Brain microvascular endothelial cell (primary cell): ENCODE measurements at regions not wholly inside any gene's neighbourhood (a gene's known extent, or its start where the extent isn't known, plus 50 kb on each side); places are given as distances from the start of the nearest gene placed in this dataset.

ENCODE experiments used
- DNase-seq: peaks from one replicate; pipeline ENCODE4 v3.0.0-alpha.2; 2020
- H3K27ac ChIP-seq: fragments of 250-450 bp; sonication (Bioruptor Pico); 2 replicates; pipeline ENCODE4 v1.5.1; 2020; ENCODE audit warnings: mild to moderate bottlenecking, moderate library complexity
- H3K27me3 ChIP-seq: fragments of 250-450 bp; sonication (Bioruptor Pico); replicated peaks from 2 replicates; pipeline ENCODE4 v1.5.1; 2020; ENCODE audit warnings: mild to moderate bottlenecking
- H3K36me3 ChIP-seq: fragments of 250-450 bp; sonication (Bioruptor Pico); replicated peaks from 2 replicates; pipeline ENCODE4 v1.5.1; 2020; ENCODE audit warnings: mild to moderate bottlenecking
- H3K4me3 ChIP-seq: 2 replicates; pipeline ENCODE4 v1.5.1; 2011; ENCODE audit warnings: low read depth, mild to moderate bottlenecking, control low read depth, low read length, moderate library complexity
- CTCF ChIP-seq: IDR thresholded peaks from 2 replicates; pipeline ENCODE4 v1.5.1; 2011; ENCODE audit warnings: low read depth, mild to moderate bottlenecking, moderate library complexity, low read length, control low read depth, inconsistent platforms; ENCODE audit errors: missing control alignments
- in situ Hi-C: cut with HindIII; loops from 2 replicates; pipeline ENCODE4 v1.10.0; 2017; ENCODE audit warnings: low sequenced_read_pairs, low pct_ligation_motif_present

GRCh38 chr2:172204309-172204708 lies 101.6 kb upstream of the DLX2 start:
- no peak for TF ChIP-seq CTCF
- Histone ChIP-seq H3K4me3 (no peak overlapping the region), H3K27ac (no peak overlapping the region), H3K36me3 (no peaks in the 10 kb centered on the region), H3K27me3 (no peaks in the 10 kb centered on the region)
- in situ Hi-C loops = no loop called here
- no peak for DNase-seq

DNA sequence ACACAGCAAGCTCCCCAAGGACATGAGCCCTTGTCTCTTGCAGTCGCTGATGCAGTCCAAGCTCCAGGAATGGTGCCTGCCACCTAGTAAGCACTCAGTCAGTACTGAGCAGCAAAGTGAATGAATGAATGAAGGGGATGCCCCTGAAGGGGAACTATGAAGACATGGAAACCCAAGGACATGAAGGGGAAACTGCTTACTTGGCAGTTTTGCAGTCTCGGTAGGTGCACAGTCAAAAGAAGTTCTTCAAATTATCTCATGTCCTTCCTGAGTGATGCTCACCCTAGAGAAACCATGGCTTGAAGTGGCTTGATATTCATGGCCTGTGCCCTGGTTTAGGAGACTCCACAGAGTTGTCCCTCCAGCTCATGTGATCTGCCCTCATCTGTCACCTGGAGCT lies 102.1 kb upstream of the DLX2 start:
- no peak for TF ChIP-seq CTCF
- DNase-seq = no peak
- Histone ChIP-seq H3K27ac (no peak overlapping the region), H3K27me3 (no peaks in the 10 kb centered on the region), H3K36me3 (no peaks in the 10 kb centered on the region), H3K4me3 (no peak overlapping the region)
- in situ Hi-C loops = no loop called here

DNA sequence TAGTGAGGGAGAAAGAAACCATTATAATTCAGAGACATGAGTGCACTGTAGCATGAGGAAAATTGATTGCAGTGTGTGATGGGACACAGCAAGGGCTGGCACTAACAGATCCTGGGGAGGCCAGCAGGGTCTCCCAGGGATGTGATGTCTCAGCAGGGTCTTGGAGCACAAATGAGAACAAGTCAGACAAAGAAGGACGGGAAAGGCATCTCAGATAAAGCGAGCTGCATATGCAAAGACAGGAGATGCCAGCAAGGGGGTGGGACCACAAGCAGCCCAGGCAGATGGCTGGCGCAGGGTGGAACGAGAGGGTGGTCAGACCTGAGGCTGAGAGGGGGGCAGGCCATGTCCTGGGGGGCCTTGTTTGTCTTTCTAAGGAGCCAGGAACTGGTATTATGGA lies 102.6 kb upstream of the DLX2 start:
- H3K4me3 ChIP-seq = no peak overlapping the region
- no peaks in the 10 kb centered on the region for H3K36me3 ChIP-seq
- DNase-seq = no peak
- no peaks in the 10 kb centered on the region for H3K27me3 ChIP-seq
- no peak for TF ChIP-seq CTCF
- no peak overlapping the region for H3K27ac ChIP-seq
- in situ Hi-C loops = no loop called here

DNA sequence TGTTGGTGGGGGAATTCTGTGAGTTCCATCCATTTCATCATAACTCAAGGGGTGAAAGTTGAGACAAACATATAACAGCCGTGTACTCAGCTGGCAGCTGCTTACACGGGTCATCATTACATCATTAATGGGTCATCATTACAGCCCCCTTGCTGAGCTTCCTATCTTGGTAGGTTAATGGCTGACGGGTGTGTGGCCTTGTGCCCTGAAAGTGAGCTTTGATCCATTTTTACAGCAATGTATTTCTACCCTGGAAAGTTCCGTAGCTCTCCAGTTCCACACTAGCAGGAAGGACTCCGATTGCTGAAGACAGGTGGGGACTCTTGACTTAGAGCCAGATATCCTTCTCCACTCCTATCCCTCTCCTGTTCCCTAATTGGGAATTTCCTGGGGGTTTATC lies 105.2 kb upstream of the DLX2 start:
- Histone ChIP-seq H3K36me3 (no peaks in the 10 kb centered on the region), H3K27ac (no peak overlapping the region), H3K27me3 (no peaks in the 10 kb centered on the region), H3K4me3 (no peak overlapping the region)
- in situ Hi-C loops = no loop called here
- TF ChIP-seq CTCF = no peak
- DNase-seq = no peak

DNA sequence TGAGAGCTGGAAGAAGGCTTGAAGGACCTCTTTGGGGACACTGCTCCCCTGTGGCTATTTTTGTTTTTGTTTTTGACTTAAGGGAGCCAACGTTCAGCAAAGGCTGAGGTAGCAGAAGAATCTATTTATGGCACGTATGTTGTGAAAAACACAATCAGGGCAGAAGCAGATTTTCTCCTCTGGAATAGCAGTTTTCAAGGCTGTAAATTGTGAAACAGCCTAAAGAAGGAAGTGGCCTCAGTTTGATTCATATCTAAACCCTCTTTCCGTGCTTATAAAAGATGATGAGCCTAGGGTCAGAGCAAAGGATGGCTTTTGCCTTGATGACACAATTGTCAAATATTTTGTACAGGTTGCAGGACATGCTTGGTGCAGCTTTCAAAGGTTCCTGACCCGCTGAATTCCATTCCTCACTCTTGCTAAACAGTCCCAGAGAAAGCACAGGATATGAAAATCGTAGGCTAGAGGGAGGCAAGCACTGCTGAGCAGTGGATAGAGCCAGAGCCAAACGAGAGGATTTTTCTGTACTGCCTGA lies 106.2 kb upstream of the DLX2 start:
- DNase-seq = peak; percentile 45
- Histone ChIP-seq H3K4me3 (no peak overlapping the region), H3K27ac (no peak overlapping the region), H3K36me3 (no peaks in the 10 kb centered on the region), H3K27me3 (no peaks in the 10 kb centered on the region)
- TF ChIP-seq CTCF = no peak
- in situ Hi-C loops = no loop called here

DNA sequence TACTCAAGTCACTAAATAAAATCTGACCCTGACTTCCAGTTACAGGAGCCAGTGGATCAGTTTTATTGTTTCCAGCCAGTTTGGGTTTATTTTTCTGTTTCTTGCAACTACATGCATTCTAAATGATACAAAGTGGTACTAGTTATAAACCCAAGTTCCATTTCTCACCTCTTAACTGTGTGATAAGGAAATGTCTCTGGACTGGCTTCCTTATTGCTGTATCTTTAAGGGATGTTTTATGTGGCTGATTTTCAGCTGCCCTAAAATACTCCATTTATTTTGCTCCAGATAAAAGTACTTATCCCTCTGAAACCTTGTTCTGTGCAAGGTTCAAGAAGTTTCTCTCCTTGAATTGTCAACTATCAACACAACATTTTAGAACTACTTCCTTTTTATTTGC lies 107.9 kb upstream of the DLX2 start:
- H3K27ac ChIP-seq = no peak overlapping the region
- in situ Hi-C loops = no loop called here
- no peak for TF ChIP-seq CTCF
- H3K4me3 ChIP-seq = no peak overlapping the region
- H3K36me3 ChIP-seq = no peaks in the 10 kb centered on the region
- no peaks in the 10 kb centered on the region for H3K27me3 ChIP-seq
- no peak for DNase-seq
